ENCODE measurements at regions not wholly inside any gene's neighbourhood (a gene's known extent, or its start where the extent isn't known, plus 50 kb on each side); places are given as distances from the start of the nearest gene placed in this dataset.

DNA sequence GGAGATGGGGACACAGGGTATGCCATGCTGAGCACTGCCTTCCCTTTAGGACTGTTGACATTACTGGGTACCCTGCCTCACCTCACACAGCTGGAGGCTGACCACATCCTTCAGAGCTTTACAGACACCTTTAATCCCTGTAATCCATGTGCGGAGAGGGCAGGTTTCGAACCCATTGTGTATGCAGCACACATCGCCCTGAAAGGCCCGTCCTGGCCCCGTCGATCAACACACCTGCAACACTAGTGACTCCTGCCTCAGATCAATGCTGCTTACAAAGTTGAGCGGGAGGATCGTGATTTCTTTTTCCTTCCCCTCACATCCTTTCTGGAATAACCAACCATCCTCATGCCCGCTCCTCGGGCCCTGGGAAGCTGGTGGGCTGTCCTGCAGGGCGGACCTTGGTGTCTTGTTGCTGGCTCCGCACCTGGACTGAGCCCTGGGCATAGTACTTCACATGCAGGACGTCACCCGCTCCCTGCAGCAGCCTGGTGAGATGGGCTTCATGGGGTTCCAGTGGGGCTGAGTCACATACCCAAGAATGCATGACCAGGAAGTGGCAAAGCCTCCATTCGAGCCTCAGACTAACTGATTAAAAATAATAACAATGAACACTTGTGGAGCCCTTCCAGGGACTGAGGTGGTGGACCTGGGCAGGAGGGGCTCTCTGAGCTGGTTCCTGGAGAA, 403.6 kb downstream of the PTPRU start:
- TF ChIP-seq POLR2A (IDR thresholded peaks at IDR 0.05; ENCODE audit: low read length) (no peak), NPAS2 (CRISPR knock-in tag; IDR thresholded peaks at IDR 0.05; ENCODE audit: borderline replicate concordance) (no peak), POLR2AphosphoS2 (conservative IDR thresholded peaks at IDR 0.05; ENCODE audit: low read length) (no peak), ZNF302 (CRISPR knock-in tag; IDR thresholded peaks at IDR 0.05) (no peak)
- TF ChIP-seq, protein P1, sequence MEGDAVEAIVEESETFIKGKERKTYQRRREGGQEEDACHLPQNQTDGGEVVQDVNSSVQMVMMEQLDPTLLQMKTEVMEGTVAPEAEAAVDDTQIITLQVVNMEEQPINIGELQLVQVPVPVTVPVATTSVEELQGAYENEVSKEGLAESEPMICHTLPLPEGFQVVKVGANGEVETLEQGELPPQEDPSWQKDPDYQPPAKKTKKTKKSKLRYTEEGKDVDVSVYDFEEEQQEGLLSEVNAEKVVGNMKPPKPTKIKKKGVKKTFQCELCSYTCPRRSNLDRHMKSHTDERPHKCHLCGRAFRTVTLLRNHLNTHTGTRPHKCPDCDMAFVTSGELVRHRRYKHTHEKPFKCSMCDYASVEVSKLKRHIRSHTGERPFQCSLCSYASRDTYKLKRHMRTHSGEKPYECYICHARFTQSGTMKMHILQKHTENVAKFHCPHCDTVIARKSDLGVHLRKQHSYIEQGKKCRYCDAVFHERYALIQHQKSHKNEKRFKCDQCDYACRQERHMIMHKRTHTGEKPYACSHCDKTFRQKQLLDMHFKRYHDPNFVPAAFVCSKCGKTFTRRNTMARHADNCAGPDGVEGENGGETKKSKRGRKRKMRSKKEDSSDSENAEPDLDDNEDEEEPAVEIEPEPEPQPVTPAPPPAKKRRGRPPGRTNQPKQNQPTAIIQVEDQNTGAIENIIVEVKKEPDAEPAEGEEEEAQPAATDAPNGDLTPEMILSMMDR (IDR thresholded peaks at IDR 0.05) = no peak
- TF ChIP-seq, protein P2, sequence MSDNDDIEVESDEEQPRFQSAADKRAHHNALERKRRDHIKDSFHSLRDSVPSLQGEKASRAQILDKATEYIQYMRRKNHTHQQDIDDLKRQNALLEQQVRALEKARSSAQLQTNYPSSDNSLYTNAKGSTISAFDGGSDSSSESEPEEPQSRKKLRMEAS (IDR thresholded peaks at IDR 0.05) = no peak
